ENCODE measurements at regions not wholly inside any gene's neighbourhood (a gene's known extent, or its start where the extent isn't known, plus 50 kb on each side); places are given as distances from the start of the nearest gene placed in this dataset.

DNA sequence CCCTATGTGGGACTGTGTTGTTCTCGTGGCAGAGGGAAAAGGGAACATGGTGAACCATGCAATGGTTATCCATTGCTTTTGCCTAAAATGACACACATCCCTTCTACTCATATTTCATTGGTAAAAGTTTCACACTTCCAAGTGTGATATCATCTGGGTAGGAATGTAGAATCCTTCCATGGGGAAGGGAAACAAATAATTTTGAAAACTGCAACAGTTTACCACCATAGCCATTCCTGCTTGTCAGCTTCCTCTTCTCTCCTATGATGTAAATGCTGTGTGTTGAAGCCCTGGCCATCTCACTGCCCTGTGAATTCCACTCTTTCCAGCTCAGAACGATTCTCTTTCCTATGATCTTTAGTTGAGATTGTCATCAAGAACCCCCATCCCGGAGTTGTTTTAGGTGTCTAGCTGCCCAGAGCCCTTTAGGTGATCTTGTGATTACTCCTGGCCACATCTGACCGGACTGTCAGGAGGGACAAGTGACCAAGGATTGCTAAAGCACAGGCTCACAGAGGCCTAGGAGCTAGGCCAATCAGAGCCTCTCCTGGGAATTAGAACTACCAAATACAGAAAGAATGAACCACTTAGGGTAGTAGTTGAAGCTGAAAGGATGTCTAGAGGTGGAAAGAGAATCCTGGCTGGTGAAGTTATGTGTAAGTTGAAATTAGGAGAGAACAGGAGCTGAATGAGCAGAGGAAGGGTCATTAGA, 84.6 kb downstream of the VCPKMT start:
- TF ChIP-seq, protein P1, sequence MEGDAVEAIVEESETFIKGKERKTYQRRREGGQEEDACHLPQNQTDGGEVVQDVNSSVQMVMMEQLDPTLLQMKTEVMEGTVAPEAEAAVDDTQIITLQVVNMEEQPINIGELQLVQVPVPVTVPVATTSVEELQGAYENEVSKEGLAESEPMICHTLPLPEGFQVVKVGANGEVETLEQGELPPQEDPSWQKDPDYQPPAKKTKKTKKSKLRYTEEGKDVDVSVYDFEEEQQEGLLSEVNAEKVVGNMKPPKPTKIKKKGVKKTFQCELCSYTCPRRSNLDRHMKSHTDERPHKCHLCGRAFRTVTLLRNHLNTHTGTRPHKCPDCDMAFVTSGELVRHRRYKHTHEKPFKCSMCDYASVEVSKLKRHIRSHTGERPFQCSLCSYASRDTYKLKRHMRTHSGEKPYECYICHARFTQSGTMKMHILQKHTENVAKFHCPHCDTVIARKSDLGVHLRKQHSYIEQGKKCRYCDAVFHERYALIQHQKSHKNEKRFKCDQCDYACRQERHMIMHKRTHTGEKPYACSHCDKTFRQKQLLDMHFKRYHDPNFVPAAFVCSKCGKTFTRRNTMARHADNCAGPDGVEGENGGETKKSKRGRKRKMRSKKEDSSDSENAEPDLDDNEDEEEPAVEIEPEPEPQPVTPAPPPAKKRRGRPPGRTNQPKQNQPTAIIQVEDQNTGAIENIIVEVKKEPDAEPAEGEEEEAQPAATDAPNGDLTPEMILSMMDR (IDR thresholded peaks at IDR 0.05 in 4 of 5, conservative IDR thresholded peaks at IDR 0.05 in 1 of 5), result no peak
- TF ChIP-seq POLR2A (IDR thresholded peaks at IDR 0.05), result no peak

Data from gastrocnemius medialis (tissue), 4 donors.